Suprapubic skin (tissue), 4 donors: ENCODE measurements at regions not wholly inside any gene's neighbourhood (a gene's known extent, or its start where the extent isn't known, plus 50 kb on each side); places are given as distances from the start of the nearest gene placed in this dataset.

Source experiments
- DNase-seq, 2 donors: peaks; one replicate each; pipeline ENCODE4 v3.0.0-alpha.2; 2019; ENCODE audit warnings: low spot score in 2 of 2
- H3K27ac ChIP-seq: fragments of 200-600 bp; sonication (generic); one replicate; pipeline ENCODE4 v1.5.1; 2019
- H3K27me3 ChIP-seq: fragments of 200-600 bp; sonication (generic); one replicate; pipeline ENCODE4 v1.5.1; 2019
- H3K36me3 ChIP-seq: fragments of 200-600 bp; sonication (generic); one replicate; pipeline ENCODE4 v1.5.1; 2019
- H3K4me1 ChIP-seq: fragments of 200-600 bp; sonication (generic); one replicate; pipeline ENCODE4 v1.5.1; 2019
- H3K4me3 ChIP-seq: fragments of 200-600 bp; sonication (generic); one replicate; pipeline ENCODE4 v1.5.1; 2019; ENCODE audit warnings: mild to moderate bottlenecking
- H3K9me3 ChIP-seq: fragments of 200-600 bp; sonication (generic); one replicate; pipeline ENCODE4 v1.5.1; 2019
- CTCF ChIP-seq, 2 donors: fragments of 200-600 bp in 1 of 2; fragments of 450-650 bp in 1 of 2; sonication (generic) in 1 of 2; IDR thresholded peaks; one replicate each; pipeline ENCODE4 v1.5.1; 2016 to 2019; ENCODE audit warnings: antibody characterized with exemption in 2 of 2, mild to moderate bottlenecking in 1 of 2, moderate library complexity in 1 of 2
- EP300 ChIP-seq: sonication (generic); formaldehyde crosslinking; IDR thresholded peaks from one replicate; pipeline ENCODE4 v1.6.1; 2017; ENCODE audit warnings: antibody characterized with exemption
- POLR2A ChIP-seq, 2 donors: fragments of 450-650 bp; IDR thresholded peaks; one replicate each; pipeline ENCODE4 v1.6.1; 2017; ENCODE audit warnings: antibody characterized with exemption in 2 of 2, mild to moderate bottlenecking in 2 of 2, moderate library complexity in 2 of 2
- POLR2AphosphoS5 ChIP-seq, 3 donors: sonication (generic); formaldehyde crosslinking; IDR thresholded peaks; one replicate each; pipeline ENCODE4 v1.6.1; 2017; ENCODE audit warnings: antibody characterized with exemption in 3 of 3
- WGBS: methylation state at CpG from one replicate; pipeline ENCODE4 v1.1.5; 2018; 5-methylcytosine and 5-hydroxymethylcytosine counted together

DNA sequence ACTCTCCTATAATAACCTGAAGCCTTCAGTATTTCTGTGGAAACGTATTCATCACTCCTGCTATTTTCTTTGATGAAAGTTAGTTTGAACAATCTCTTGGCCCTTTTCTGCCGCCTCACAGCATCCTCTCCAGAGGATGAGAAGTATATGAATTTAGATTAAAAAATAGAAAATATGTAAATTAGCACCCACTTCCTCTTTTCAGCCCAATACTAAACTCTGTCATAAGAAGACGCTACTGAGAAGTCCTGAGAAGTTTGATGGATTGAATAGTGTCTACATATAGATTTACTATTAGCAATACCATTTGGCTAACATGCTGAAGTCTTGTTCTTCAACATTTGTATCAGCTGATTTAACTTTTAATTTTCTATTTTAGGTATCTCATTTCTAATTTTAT, 526.4 kb upstream of the SPHKAP start:
- Histone ChIP-seq H3K36me3 (no peaks in the 10 kb centered on the region), H3K9me3 (no peaks in the 10 kb centered on the region), H3K4me1 (no peaks in the 10 kb centered on the region), H3K27me3 (no peaks in the 10 kb centered on the region), H3K4me3 (no peak overlapping the region), H3K27ac (no peak overlapping the region)
- no peak for DNase-seq
- WGBS, result 94% methylated on average over 3 of the region's 3 CpGs
- TF ChIP-seq EP300 (no peak), POLR2A (IDR thresholded peaks at IDR 0.05) (no peak)

- 35% methylated on average over 4 of the region's 4 CpGs for WGBS
- H3K36me3 ChIP-seq, result no peaks in the 10 kb centered on the region
These were observed 523.8 kb upstream of the SPHKAP start for GRCh38 chr2:228705318-228705717.

GRCh38 chr2:228703152-228703551, 521.7 kb upstream of the SPHKAP start:
- no peak overlapping the region for H3K27ac ChIP-seq
- no peak for DNase-seq
- H3K9me3 ChIP-seq, result no peaks in the 10 kb centered on the region
- H3K4me1 ChIP-seq, result no peaks in the 10 kb centered on the region
- TF ChIP-seq POLR2A (IDR thresholded peaks at IDR 0.05) (no peak), POLR2AphosphoS5 (IDR thresholded peaks at IDR 0.05) (no peak), CTCF (IDR thresholded peaks at IDR 0.05) (no peak), EP300 (no peak)
- no peak overlapping the region for H3K4me3 ChIP-seq
- H3K36me3 ChIP-seq, result no peaks in the 10 kb centered on the region
- 51% methylated on average over 6 of the region's 6 CpGs for WGBS
- no peaks in the 10 kb centered on the region for H3K27me3 ChIP-seq

More at GRCh38 chr2:228705318-228705717, 523.8 kb upstream of the SPHKAP start:
- DNase-seq, result no peak
- Histone ChIP-seq H3K4me1 (no peaks in the 10 kb centered on the region), H3K4me3 (no peak overlapping the region), H3K9me3 (no peaks in the 10 kb centered on the region), H3K27ac (no peak overlapping the region), H3K27me3 (no peaks in the 10 kb centered on the region)
- TF ChIP-seq CTCF (IDR thresholded peaks at IDR 0.05), result no peak
- no peak for TF ChIP-seq POLR2AphosphoS5 (IDR thresholded peaks at IDR 0.05)
- TF ChIP-seq POLR2A (IDR thresholded peaks at IDR 0.05), result no peak

DNA sequence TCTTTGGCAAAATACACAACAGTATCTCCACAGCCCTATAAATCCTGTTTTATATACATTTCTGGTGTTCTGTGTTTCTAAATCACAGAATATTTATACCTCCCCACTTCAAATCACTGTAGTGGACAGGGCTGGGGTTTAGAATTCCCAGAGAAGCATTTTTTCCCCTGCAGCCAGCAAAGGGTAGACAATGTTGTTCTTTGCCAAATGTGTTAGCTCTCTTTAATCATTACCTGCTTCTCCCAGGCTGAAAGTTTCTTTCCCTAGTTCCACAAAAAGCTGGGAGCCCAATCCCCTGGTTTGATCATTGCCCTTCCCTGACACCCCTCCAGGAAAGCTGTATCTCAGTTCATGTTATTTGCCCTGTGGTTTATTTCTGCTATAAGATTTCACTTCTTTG, 520.0 kb upstream of the SPHKAP start:
- TF ChIP-seq POLR2AphosphoS5 (IDR thresholded peaks at IDR 0.05) (no peak), EP300 (no peak), CTCF (IDR thresholded peaks at IDR 0.05) (no peak), POLR2A (IDR thresholded peaks at IDR 0.05) (no peak)
- DNase-seq, result no peak
- Histone ChIP-seq H3K4me3 (no peak overlapping the region), H3K27me3 (no peaks in the 10 kb centered on the region), H3K9me3 (no peaks in the 10 kb centered on the region), H3K27ac (no peak overlapping the region), H3K4me1 (no peaks in the 10 kb centered on the region), H3K36me3 (no peaks in the 10 kb centered on the region)

DNA sequence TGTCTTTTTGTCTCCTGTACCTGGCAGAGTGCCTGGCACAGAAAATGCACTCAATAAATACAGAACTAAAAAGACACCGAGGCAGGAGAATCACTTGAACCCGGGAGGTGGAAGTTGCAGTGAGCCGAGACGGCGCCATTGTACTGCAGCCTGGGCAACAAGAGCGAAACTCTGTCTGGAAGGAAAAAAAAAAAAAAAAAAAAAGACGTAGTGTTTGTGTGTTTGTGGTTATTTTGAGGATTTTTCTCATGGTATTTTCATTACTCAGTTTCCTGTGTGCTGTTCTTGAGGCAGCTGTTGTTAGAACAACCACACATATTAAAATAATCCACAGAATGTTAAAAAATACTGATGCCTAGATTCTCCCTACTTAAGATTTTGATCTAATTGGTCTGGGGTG, 519.2 kb upstream of the SPHKAP start:
- H3K27me3 ChIP-seq, result no peaks in the 10 kb centered on the region
- TF ChIP-seq EP300 (no peak), POLR2A (IDR thresholded peaks at IDR 0.05) (no peak), CTCF (IDR thresholded peaks at IDR 0.05) (no peak), POLR2AphosphoS5 (IDR thresholded peaks at IDR 0.05) (no peak)
- no peaks in the 10 kb centered on the region for H3K9me3 ChIP-seq
- H3K27ac ChIP-seq, result no peak overlapping the region
- no peak for DNase-seq
- 78% methylated on average over 7 of the region's 7 CpGs for WGBS
- no peak overlapping the region for H3K4me3 ChIP-seq
- no peaks in the 10 kb centered on the region for H3K36me3 ChIP-seq
- no peaks in the 10 kb centered on the region for H3K4me1 ChIP-seq

DNA sequence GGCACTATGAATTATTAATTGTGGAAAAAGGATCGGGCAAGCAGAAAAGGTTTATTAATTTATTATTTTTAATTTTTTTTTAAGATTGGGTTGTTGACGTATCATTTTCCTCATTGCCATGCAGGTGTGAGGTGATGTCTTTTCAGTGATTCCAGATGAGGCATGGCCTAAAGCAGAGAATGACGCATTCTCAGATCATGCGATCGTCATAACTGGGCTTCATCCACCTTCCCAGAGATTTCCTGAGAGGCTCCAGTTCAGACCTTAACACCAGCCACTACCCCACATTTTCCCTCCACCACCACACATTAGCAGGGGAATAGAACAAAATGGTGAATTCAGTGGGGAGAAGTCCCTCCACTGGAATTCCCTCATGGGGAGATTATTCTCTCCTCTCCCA, 518.4 kb upstream of the SPHKAP start:
- WGBS, result 86% methylated on average over 5 of the region's 5 CpGs
- no peaks in the 10 kb centered on the region for H3K36me3 ChIP-seq
- no peak overlapping the region for H3K27ac ChIP-seq
- TF ChIP-seq CTCF (IDR thresholded peaks at IDR 0.05), result no peak
- TF ChIP-seq EP300, result no peak
- no peak for TF ChIP-seq POLR2A (IDR thresholded peaks at IDR 0.05)
- no peak for TF ChIP-seq POLR2AphosphoS5 (IDR thresholded peaks at IDR 0.05)
- H3K4me1 ChIP-seq, result no peaks in the 10 kb centered on the region
- H3K9me3 ChIP-seq, result no peaks in the 10 kb centered on the region
- DNase-seq, result no peak
- no peak overlapping the region for H3K4me3 ChIP-seq
- no peaks in the 10 kb centered on the region for H3K27me3 ChIP-seq
